Prostate gland (tissue), 2 donors: ENCODE measurements at regions not wholly inside any gene's neighbourhood (a gene's known extent, or its start where the extent isn't known, plus 50 kb on each side); places are given as distances from the start of the nearest gene placed in this dataset.

Source experiments
- CTCF ChIP-seq, 4 experiments: fragments of 200-600 bp in 2 of 4; fragments of 450-650 bp in 2 of 4; sonication (generic) in 2 of 4; IDR thresholded peaks; 1 replicate in 3 of 4; 2 replicates in 1 of 4; pipeline ENCODE4 v1.5.1; 2016 to 2019; ENCODE audit warnings: antibody characterized with exemption in 4 of 4, mild to moderate bottlenecking in 2 of 4, moderate library complexity in 2 of 4
- POLR2AphosphoS5 ChIP-seq: sonication (generic); formaldehyde crosslinking; IDR thresholded peaks from one replicate; pipeline ENCODE4 v1.6.1; 2017; ENCODE audit warnings: antibody characterized with exemption

- TF ChIP-seq CTCF (IDR thresholded peaks at IDR 0.05) (no peak), POLR2AphosphoS5 (no peak)
These were observed 74.5 kb upstream of the EXOC6 start for GRCh38 chr10:92773776-92774175.
